LNCaP clone FGC (cell line): ENCODE measurements at regions not wholly inside any gene's neighbourhood (a gene's known extent, or its start where the extent isn't known, plus 50 kb on each side); places are given as distances from the start of the nearest gene placed in this dataset.

Source experiments
- DNase-seq: peaks from one replicate; pipeline ENCODE4 v3.0.0-alpha.2; 2011; ENCODE audit warnings: low read depth
- H3K4me3 ChIP-seq: 2 replicates; pipeline ENCODE4 v1.5.1; 2011; ENCODE audit warnings: mild to moderate bottlenecking, low read depth, low read length, control low read depth
- TF ChIP-seq, protein P1 (sequence below): IDR thresholded peaks from 2 replicates; pipeline ENCODE4 v1.5.1; 2012; ENCODE audit warnings: mild to moderate bottlenecking; ENCODE audit not compliant: control insufficient read depth, insufficient read depth; ENCODE audit errors: extremely low read depth

DNA sequence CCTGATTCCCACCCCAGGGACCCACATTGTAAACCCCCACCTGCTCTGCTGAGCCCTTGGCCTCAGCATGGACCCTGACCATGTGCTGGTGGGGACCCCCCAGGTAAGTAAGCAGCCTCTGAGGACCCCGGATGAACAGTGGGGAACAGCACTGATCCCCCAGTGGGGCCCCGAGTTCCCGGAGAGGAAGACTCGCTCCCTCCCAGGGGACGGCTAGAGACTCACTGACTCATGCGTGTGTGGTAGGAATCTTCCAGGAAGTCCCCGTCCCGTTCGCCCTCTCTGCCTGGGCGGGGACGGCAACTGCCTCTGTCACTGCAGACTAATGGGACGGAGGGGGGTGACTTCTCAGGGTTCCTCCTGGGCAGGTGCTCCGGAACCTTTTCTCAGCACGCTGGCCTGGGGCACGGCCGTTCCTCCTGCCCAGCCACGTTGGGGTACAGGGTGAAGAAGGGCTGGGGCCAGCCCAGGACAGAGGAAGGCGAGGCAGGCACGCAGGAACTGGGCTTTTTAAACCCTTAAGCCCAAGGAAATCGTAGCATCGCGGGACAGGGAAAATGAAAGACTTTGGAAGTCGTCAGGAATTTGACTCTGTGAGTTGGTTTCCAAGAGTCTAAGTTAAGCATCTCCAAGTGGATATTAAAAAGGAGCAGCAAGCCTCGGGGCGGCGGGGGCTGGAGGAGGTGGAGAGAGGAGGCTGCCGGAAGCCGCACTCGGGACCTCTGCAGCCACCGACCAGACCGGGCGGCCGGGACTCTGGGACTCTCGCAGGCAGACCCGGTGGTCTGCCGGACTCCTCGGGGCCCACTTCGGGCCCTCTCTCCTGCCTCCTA is 178.7 kb downstream of the SEC14L1 start:
- no peak overlapping the region for H3K4me3 ChIP-seq
- no peak for DNase-seq
- TF ChIP-seq, protein P1, sequence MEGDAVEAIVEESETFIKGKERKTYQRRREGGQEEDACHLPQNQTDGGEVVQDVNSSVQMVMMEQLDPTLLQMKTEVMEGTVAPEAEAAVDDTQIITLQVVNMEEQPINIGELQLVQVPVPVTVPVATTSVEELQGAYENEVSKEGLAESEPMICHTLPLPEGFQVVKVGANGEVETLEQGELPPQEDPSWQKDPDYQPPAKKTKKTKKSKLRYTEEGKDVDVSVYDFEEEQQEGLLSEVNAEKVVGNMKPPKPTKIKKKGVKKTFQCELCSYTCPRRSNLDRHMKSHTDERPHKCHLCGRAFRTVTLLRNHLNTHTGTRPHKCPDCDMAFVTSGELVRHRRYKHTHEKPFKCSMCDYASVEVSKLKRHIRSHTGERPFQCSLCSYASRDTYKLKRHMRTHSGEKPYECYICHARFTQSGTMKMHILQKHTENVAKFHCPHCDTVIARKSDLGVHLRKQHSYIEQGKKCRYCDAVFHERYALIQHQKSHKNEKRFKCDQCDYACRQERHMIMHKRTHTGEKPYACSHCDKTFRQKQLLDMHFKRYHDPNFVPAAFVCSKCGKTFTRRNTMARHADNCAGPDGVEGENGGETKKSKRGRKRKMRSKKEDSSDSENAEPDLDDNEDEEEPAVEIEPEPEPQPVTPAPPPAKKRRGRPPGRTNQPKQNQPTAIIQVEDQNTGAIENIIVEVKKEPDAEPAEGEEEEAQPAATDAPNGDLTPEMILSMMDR = no peak

DNA sequence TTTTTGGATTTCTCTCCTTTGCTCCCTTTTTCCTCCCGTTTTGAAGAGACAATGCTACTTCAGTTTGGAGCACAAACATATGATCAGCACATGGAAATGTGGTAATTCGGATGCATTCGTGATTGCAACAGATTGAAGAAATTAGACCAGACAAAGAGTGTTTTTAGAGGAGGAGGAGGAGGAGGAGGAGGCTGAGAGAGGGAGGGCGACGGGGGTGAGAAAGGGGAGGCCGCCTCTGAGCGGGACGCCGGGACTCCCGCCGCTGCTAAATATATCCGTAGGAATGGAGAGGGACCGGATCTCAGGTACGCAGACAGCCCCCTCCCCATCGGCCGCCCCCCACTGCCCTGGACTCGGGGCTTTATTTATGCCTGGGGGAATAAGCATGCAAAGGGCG is 179.3 kb downstream of the SEC14L1 start:
- no peak for DNase-seq
- no peak overlapping the region for H3K4me3 ChIP-seq

DNA sequence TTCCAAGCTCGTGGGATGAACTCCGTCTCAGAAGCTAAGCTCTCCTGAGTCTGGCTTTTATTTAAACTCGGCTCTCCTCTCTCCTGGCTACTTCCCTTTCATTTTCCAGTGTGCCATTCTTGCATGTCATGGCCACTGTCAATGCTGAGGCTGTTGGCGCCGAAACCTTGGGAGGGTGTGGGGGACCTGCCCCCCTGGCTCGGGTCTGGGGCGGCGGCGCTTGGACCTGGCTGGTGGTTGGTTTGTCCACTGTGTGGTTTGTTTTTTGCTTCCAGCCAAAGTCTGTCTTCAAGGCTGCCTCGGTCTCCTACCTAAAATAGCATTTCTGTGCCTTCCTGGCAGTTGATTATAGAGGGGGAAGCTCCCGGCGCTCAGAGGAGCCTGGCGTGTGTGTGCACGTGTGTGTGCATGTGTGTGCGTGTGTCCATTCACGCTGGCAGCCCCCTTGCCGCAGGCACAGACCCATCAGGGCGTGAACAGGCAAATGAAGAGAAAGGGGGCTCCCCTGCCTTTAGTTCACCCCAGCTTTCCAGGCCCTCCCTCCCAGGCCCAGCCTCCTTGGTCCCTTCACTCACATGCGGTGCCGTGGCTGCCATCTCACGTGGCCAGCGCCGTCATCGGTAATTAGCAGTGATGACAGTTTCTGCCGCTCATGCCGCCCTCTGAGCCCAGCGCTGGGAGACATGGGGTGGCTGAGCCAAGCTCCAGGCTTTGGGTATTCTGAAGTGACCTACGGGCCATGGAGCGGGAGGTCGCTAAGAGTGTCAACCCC is 179.9 kb downstream of the SEC14L1 start:
- no peak overlapping the region for H3K4me3 ChIP-seq
- TF ChIP-seq, protein P1 = no peak
- no peak for DNase-seq

More for the DNA sequence above, 179.3 kb downstream of the SEC14L1 start:
- TF ChIP-seq, protein P1 = no peak

DNA sequence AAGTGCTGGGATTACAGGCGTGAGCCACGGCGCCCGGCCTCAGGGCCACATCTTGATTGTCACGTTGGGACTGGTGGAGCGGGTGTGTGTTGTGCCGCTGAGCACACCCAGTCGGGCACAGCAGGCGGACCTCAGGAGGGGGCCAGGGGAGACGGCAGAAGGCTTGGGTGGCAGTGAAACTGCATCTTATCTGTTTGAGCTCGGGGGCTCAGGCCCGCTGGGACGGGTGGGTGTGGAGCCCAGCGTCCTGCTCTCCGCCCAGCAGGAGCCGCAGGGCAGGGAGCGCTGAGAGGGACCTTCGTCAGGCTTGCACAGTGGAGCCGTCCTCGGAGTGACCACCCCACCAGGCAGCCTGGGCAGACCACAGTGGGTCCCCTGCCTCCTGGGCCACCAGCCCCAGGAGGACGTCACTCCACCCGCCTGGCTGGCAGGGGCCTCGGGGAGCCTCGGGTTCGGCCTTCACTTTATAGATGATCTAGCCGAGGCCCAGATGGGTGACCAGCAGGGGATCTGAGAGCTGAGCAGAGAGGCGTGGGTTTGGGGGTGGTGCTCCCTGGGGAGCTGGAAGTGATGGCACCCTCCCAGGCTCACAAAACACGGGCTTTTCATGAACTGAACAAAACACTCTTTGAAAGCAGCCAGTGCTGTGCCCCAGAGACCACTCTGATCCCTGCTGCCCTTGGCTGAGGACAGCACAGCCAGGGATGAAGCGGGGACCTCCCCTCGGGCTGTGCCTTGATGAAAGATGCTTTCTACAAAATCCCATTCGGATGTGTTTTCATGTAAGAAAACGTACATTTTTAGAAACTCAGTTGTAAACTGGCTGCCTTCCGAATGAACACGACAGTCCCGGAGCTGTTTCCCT is 181.1 kb downstream of the SEC14L1 start:
- H3K4me3 ChIP-seq = no peak overlapping the region
- DNase-seq = no peak
- TF ChIP-seq, protein P1 = no peak

DNA sequence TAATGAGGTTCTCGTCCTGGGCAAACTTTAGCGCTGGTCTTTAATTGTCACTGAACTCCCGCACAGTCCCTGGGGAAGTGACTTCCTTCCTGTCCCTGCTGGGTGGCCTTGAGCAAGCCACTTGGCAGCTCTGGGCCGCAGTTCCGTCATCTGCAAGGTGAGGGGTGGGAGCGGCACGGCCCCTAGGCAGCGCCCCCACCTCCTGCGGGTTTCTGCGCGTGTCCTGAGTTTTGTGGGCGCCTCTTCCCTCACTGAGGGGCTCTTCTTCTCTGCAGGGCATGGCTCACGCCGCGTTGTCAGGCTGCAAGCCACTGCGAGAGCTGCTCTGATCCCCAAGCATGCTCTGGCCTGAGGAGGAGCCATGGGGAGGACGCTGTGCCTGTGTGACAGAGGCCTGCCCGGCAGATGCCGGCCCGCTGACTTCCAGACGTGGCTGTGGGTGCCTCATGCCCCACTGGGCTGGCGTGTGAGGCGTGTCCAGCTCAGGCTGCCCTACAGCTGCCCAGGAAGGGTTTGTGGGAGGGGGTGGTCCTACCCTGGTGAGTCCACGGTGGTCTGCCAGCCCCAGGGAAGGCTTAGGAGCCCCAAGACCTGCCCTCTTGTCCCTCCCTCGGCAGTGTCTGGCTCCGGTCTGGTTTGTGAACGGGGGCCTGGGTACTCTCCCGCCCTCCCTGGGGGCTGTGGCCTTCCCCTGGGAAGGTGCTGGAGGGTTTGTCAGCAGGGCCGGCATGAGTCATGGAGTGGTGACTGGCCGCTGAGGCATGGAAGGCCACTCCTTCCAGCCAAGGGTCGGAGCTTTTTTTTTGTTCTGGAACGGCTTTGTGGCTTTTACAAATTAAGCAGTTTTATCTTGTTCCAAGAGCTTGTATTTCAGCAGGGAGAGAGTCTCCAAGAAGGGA is 182.0 kb downstream of the SEC14L1 start:
- no peak for DNase-seq
- TF ChIP-seq, protein P1 = no peak
- H3K4me3 ChIP-seq = no peak overlapping the region
